Body of pancreas (tissue), 4 donors: ENCODE measurements at regions not wholly inside any gene's neighbourhood (a gene's known extent, or its start where the extent isn't known, plus 50 kb on each side); places are given as distances from the start of the nearest gene placed in this dataset.

Source experiments
- CTCF ChIP-seq, 7 experiments: fragments of 450-650 bp in 4 of 7; fragments of 200-600 bp in 3 of 7; sonication (generic) in 3 of 7; IDR thresholded peaks; one replicate each; pipeline ENCODE4 v1.5.1; 2016 to 2019; ENCODE audit warnings: antibody characterized with exemption in 7 of 7
- POLR2A ChIP-seq, 3 donors: fragments of 450-650 bp; IDR thresholded peaks; one replicate each; pipeline ENCODE4 v1.6.1; 2016; ENCODE audit warnings: antibody characterized with exemption in 3 of 3, mild to moderate bottlenecking in 2 of 3

GRCh38 chr22:27644566-27644965 is 157.0 kb downstream of the MN1 start:
- TF ChIP-seq CTCF (IDR thresholded peaks at IDR 0.05) (no peak), POLR2A (IDR thresholded peaks at IDR 0.05) (no peak)
